HepG2 (cell line): ENCODE measurements at regions not wholly inside any gene's neighbourhood (a gene's known extent, or its start where the extent isn't known, plus 50 kb on each side); places are given as distances from the start of the nearest gene placed in this dataset.

Experiments
- ATAC-seq: fragments of 200-7000 bp; cut with Tn5 transposase; 3 replicates; pipeline ENCODE4 v1.9.1; 2020; ENCODE audit warnings: mild to moderate bottlenecking, moderate library complexity
- BruUV-seq: library from RNA; stranded (reverse); fragments of 400-500 nt; replicated peaks from 2 replicates; lab custom pipeline; 2021; lab: Mats Ljungman, UMichigan
- CTCF ChIA-PET: fragments of 300-600 bp; formaldehyde crosslinking; extraction: SDS; loops from one replicate; lab custom pipeline; 2021; ENCODE audit warnings: low total read pairs, inconsistent platforms, low intra/inter-chr PET ratio; lab: Yijun Ruan, JAX
- POLR2A ChIA-PET: fragments of 350-600 bp; sonication (Branson Sonifier 250); formaldehyde crosslinking; loops from one replicate; lab custom pipeline; 2020; ENCODE audit warnings: antibody characterized with exemption, inconsistent platforms; lab: Yijun Ruan, JAX
- DNase-seq: peaks from one replicate; pipeline ENCODE4 v3.0.0-alpha.2; 2015; ENCODE audit warnings: low spot score
- FAIRE-seq: peaks from 3 replicates; lab custom pipeline; 2011; peaks lifted over from hg19 to GRCh38; lab: Jason Lieb, UNC
- H2AFZ ChIP-seq: one replicate; pipeline ENCODE4 v1.6.1; 2011; ENCODE audit warnings: low read length, inconsistent platforms
- H3K27ac ChIP-seq: fragments of 300-600 bp; 3 replicates; pipeline ENCODE4 v1.8.0; 2011; ENCODE audit warnings: mixed run types, mild to moderate bottlenecking, mixed read lengths, low read length, inconsistent platforms; ENCODE audit not compliant: insufficient read depth; ENCODE audit errors: extremely low read length
- H3K27me3 ChIP-seq, 2 experiments: fragments of 200-600 bp in 1 of 2; 2 replicates in 1 of 2; 3 replicates in 1 of 2; pipeline versions ENCODE4 v1.6.0 to v1.8.0; 2011; ENCODE audit warnings: low read length in 2 of 2, mild to moderate bottlenecking in 2 of 2, moderate library complexity in 2 of 2, inconsistent platforms in 1 of 2; ENCODE audit not compliant: insufficient read depth in 2 of 2, control insufficient read depth in 1 of 2
- H3K36me3 ChIP-seq, 2 experiments: fragments of 200-600 bp in 1 of 2; replicated peaks in 1 of 2; 2 replicates in 1 of 2; 3 replicates in 1 of 2; pipeline versions ENCODE4 v1.5.1 to v1.8.0; 2011; ENCODE audit warnings: low read length in 2 of 2, inconsistent platforms in 1 of 2; ENCODE audit not compliant: insufficient read depth in 2 of 2, control insufficient read depth in 1 of 2
- H3K4me1 ChIP-seq: 2 replicates; pipeline ENCODE4 v1.5.1; 2012; ENCODE audit warnings: low read length, inconsistent platforms; ENCODE audit not compliant: insufficient read depth
- H3K4me2 ChIP-seq: 2 replicates; pipeline ENCODE4 v1.6.0; 2011; ENCODE audit warnings: low read depth, low read length, inconsistent platforms
- H3K4me3 ChIP-seq, 3 experiments: fragments of 200-600 bp in 1 of 3; sonication (generic), shearing (Covaris generic) in 1 of 3; replicated peaks in 1 of 3; 2 replicates each; pipeline ENCODE4 v1.5.1; 2011 to 2016; ENCODE audit warnings: low read length in 3 of 3, inconsistent platforms in 2 of 3, low read depth in 2 of 3, mild to moderate bottlenecking in 2 of 3, control low read depth in 1 of 3, mixed read lengths in 1 of 3; ENCODE audit not compliant: insufficient read depth in 1 of 3
- H3K79me2 ChIP-seq: one replicate; pipeline ENCODE4 v1.6.1; 2011; ENCODE audit warnings: low read length, inconsistent platforms; ENCODE audit not compliant: insufficient read depth
- H3K9ac ChIP-seq: 2 replicates; pipeline ENCODE4 v1.6.0; 2011; ENCODE audit warnings: mild to moderate bottlenecking, low read depth, low read length, inconsistent platforms; ENCODE audit not compliant: insufficient read depth
- H3K9me3 ChIP-seq: 2 replicates; pipeline ENCODE4 v1.5.1; 2012; ENCODE audit warnings: mild to moderate bottlenecking, low read length
- H4K20me1 ChIP-seq: 2 replicates; pipeline ENCODE4 v1.6.0; 2011; ENCODE audit warnings: inconsistent platforms, mild to moderate bottlenecking, low read length, moderate library complexity; ENCODE audit not compliant: insufficient read depth
- BCL6 ChIP-seq: IDR thresholded peaks from 2 replicates; pipeline ENCODE4 v1.6.1; 2016; ENCODE audit warnings: missing genetic modification reagents, missing compliant biosample characterization
- CBX1 ChIP-seq: IDR thresholded peaks from one replicate; pipeline ENCODE4 v1.6.1; 2016; ENCODE audit warnings: antibody characterized with exemption, low read depth
- GTF2F1 ChIP-seq: fragments of 150-350 bp; IDR thresholded peaks from 2 replicates; pipeline ENCODE4 v1.6.1; 2014; ENCODE audit warnings: low read length
- HNRNPK ChIP-seq: fragments of 200-400 bp; formaldehyde crosslinking; IDR thresholded peaks from 2 replicates; pipeline ENCODE4 v1.6.1; 2018; ENCODE audit warnings: low read length, low read depth, moderate library complexity, mild to moderate bottlenecking; ENCODE audit not compliant: poor library complexity, severe bottlenecking
- KIAA2018 ChIP-seq: sonication (generic); formaldehyde crosslinking; IDR thresholded peaks from 2 replicates; pipeline ENCODE4 v1.5.0; 2020; ENCODE audit warnings: mild to moderate bottlenecking, missing genetic modification reagents, borderline replicate concordance
- PBX3 ChIP-seq: sonication (generic); formaldehyde crosslinking; IDR thresholded peaks from 2 replicates; pipeline ENCODE4 v1.8.1; 2023; ENCODE audit warnings: missing genetic modification reagents, inconsistent platforms, borderline replicate concordance
- TIGD3 ChIP-seq: sonication (generic); formaldehyde crosslinking; IDR thresholded peaks from 2 replicates; pipeline ENCODE4 v1.5.1; 2020; ENCODE audit warnings: mild to moderate bottlenecking, missing genetic modification reagents, borderline replicate concordance
- ZNF224 ChIP-seq: sonication (generic); formaldehyde crosslinking; IDR thresholded peaks from 2 replicates; pipeline ENCODE4 v1.5.0; 2020; ENCODE audit warnings: mild to moderate bottlenecking, missing genetic modification reagents
- ZNF557 ChIP-seq: sonication (generic); formaldehyde crosslinking; IDR thresholded peaks from 2 replicates; pipeline ENCODE4 v1.4.0; 2020; ENCODE audit warnings: missing genetic modification reagents
- ZNF652 ChIP-seq: IDR thresholded peaks from 2 replicates; pipeline ENCODE4 v1.6.1; 2016; ENCODE audit warnings: low read depth, borderline replicate concordance
- ZNF816 ChIP-seq: sonication (generic); formaldehyde crosslinking; IDR thresholded peaks from 2 replicates; pipeline ENCODE4 v1.8.0; 2022; ENCODE audit warnings: missing genetic modification reagents, mild to moderate bottlenecking, borderline replicate concordance
- ZXDC ChIP-seq: sonication (generic); formaldehyde crosslinking; IDR thresholded peaks from 2 replicates; pipeline ENCODE4 v1.5.0; 2020; ENCODE audit warnings: mild to moderate bottlenecking, missing genetic modification reagents
- WGBS: methylation state at CpG from one replicate; pipeline ENCODE4 v1.1.6; 2017; ENCODE audit warnings: low lambda C conversion rate; 5-methylcytosine and 5-hydroxymethylcytosine counted together
- in situ Hi-C: cut with HindIII; loops from 2 replicates; pipeline ENCODE4 v1.10.0; 2017; ENCODE audit warnings: low pct_unique_long_range_greater_than_20kb; ENCODE audit not compliant: extremely low pct_ligation_motif_present
- intact Hi-C: fragments of 100-400 bp; cut with micrococcal nuclease; formaldehyde crosslinking; loops from one replicate; pipeline ENCODE4 v1.10.0; 2022; ENCODE audit not compliant: unreplicated experiment

- BruUV-seq, result no TSS peak
- H3K4me1 ChIP-seq, result no peaks in the 10 kb centered on the region
- no peak overlapping the region for H3K4me3 ChIP-seq
- H3K79me2 ChIP-seq, result no peaks in the 10 kb centered on the region
- no peak for DNase-seq
- no peak for FAIRE-seq
- CTCF ChIA-PET, result no interaction called here
- H3K27me3 ChIP-seq, result no peaks in the 10 kb centered on the region; a peak in 1 of 5 replicates
- POLR2A ChIA-PET, result no interaction called here
- H3K27ac ChIP-seq, result no peak overlapping the region
- no peaks in the 10 kb centered on the region for H4K20me1 ChIP-seq
- in situ Hi-C loops (loop anchor here (25.0 kb wide), 1 partner anchor 106 kb away; no protein-coding TSS in a partner anchor), intact Hi-C loops (no loop called here)
- no peak overlapping the region for H3K4me2 ChIP-seq
- H3K36me3 ChIP-seq, result no peaks in the 10 kb centered on the region
- peaks cover 2% of the 10 kb centered on the region; the same call in 1 of the 2 replicates for H3K9me3 ChIP-seq
- WGBS, result 20% methylated on average over 6 of the region's 6 CpGs
- no peak overlapping the region for H2AFZ ChIP-seq
- H3K9ac ChIP-seq, result no peak overlapping the region
- no peak for ATAC-seq
- TF ChIP-seq CBX1 (no peak), TIGD3 (no peak), ZNF557 (CRISPR knock-in tag) (no peak), PBX3 (CRISPR knock-in tag) (no peak), BCL6 (no peak), KIAA2018 (CRISPR knock-in tag) (no peak), ZNF224 (no peak), ZNF816 (CRISPR knock-in tag) (no peak), ZXDC (no peak), GTF2F1 (no peak), HNRNPK (no peak), ZNF652 (CRISPR knock-in tag) (no peak)
Measured at GRCh38 chr18:24993628-24994027, 358.3 kb downstream of the ZNF521 start.
